ENCODE measurements at regions not wholly inside any gene's neighbourhood (a gene's known extent, or its start where the extent isn't known, plus 50 kb on each side); places are given as distances from the start of the nearest gene placed in this dataset.

- TF ChIP-seq POLR2A (IDR thresholded peaks at IDR 0.05; ENCODE audit: low read depth, low read length), result no peak
- no peak for TF ChIP-seq POLR2AphosphoS5 (IDR thresholded peaks at IDR 0.05; ENCODE audit: low read depth, low read length)
These were observed 72.4 kb upstream of the LGSN start for GRCh38 chr6:63392092-63392724.
